HG03378 (cell line): ENCODE measurements at regions not wholly inside any gene's neighbourhood (a gene's known extent, or its start where the extent isn't known, plus 50 kb on each side); places are given as distances from the start of the nearest gene placed in this dataset.

ENCODE experiments used
- ATAC-seq: cut with Tn5 transposase; IDR thresholded peaks from one replicate; pipeline ENCODE4 v1.9.1; 2021; ENCODE audit warnings: mild to moderate bottlenecking, moderate library complexity; ENCODE audit not compliant: unreplicated experiment

- ATAC-seq = no peak
These were observed 501.1 kb downstream of the KDM4C start for GRCh38 chr9:7258688-7259396.

- no peak for ATAC-seq
These were observed 489.2 kb downstream of the KDM4C start for GRCh38 chr9:7246917-7247522.

GRCh38 chr9:7245976-7246580, 488.3 kb downstream of the KDM4C start:
- ATAC-seq = no peak

- ATAC-seq = no peak
These were observed 486.1 kb downstream of the KDM4C start for GRCh38 chr9:7243838-7244237.

DNA sequence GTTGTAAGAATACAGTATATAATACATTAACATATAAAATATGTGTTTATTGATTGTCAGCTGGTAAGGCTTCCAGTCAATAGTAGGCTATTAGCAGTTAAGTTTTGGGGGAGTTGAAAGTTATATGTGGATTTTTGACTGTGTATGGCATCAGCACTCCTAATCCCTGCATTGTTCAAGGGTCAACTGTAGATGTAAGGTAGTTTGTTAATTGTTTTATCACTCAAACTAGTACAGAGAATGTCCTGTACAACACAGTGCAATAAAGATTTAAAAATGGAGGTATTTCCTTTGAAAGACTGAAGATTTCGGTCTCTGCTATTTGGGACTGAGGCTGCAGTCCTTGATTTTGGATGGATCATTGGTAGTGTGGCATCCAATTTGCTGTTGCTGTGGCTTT, 484.4 kb downstream of the KDM4C start:
- no peak for ATAC-seq

DNA sequence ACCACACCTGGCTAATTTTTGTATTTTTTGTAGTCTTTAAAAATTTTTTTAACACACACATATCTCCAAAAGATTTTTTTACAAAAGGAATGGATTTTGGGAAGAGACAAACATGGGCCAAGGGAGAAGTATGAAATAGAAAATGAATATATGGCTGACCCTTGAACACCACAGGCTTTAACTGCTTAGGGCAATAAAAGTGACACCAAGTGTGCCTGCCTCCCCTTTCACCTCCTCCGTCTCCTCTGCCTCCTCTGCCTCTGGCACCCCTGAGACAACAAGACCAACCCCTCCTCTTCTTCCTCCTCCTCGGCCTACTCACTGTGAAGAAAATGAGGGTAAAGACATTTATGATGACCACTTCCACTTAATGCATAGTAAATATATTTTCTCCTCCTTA, 483.9 kb downstream of the KDM4C start:
- ATAC-seq = no peak

GRCh38 chr9:7240569-7241311, 483.0 kb downstream of the KDM4C start:
- ATAC-seq = no peak

GRCh38 chr9:7239708-7240107, 481.9 kb downstream of the KDM4C start:
- ATAC-seq = no peak

- no peak for ATAC-seq
These were observed 480.5 kb downstream of the KDM4C start for GRCh38 chr9:7238247-7238637.

DNA sequence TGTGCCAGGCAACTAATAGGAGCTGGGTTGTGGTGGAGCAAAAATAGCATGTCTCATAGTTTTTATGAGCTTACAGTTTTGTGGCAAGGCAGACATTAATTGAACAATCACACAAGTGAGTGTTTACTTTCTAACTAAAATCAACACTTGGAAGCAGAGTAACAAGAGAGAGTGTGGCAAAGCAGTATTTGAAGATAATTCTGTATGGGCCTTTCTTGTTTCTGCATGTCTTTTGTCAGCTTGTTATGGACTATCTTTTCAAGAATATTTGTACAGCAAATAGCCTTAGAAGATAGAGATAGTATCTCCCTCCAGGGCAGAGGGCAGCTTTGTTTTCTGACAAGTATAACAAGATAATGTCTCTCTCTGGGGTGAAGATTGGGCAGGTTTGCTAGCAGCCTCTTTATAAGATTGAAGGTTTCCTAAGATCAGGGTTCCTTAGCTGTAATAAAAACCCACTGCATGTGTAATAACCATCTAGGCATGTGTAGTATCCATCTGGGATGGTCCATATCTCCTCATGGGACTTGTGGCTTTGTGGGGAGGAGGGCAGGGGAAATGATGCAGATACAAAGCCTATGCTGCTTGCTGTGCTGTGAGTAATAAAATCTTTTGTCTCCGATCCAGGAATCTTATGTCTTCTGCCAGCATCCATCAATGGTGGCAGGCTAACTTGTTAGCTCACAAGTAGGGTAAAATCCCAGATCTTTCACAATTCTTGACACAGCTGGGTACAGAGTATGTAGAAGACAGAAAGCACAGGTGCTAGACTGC, 479.9 kb downstream of the KDM4C start:
- ATAC-seq = no peak

DNA sequence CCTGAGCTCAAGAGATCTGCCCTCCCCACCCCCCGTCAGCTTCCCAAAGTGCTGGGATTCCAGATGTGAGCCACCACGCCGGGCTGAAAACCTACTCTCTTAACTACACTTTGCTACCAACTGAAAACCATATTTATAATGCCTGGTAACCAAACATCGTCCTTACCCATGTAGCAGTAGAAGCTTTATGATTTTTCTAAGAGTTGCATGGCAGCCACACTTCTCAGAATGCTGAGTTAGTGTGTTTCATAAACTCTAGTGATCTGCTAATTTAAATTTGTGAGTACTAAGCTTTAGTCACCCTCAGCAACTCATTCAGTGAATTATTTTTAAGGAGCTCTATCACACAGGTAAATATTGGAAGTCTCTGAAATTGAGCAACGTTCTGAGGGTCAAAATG, 478.4 kb downstream of the KDM4C start:
- ATAC-seq = no peak

DNA sequence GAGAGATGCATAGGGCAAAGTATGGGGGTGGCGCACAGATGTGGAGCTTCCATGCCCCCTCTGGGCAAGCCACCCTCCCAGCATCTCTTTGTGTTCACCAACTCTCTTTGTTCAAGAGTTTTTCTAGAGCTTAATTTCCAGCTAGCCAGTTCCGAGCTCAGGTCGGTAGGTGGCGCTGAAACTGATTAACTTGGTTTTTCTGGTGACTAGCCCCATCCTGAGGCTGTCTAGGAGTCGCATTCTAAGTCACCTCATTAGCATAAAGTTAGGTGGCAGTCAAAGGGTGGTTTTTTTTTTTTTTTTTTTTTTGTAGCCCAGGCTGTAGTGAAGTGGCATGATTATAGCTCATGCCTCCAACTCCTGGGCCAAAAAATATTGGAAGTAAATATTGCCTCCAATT, 476.4 kb downstream of the KDM4C start:
- ATAC-seq = peak; percentile 71

DNA sequence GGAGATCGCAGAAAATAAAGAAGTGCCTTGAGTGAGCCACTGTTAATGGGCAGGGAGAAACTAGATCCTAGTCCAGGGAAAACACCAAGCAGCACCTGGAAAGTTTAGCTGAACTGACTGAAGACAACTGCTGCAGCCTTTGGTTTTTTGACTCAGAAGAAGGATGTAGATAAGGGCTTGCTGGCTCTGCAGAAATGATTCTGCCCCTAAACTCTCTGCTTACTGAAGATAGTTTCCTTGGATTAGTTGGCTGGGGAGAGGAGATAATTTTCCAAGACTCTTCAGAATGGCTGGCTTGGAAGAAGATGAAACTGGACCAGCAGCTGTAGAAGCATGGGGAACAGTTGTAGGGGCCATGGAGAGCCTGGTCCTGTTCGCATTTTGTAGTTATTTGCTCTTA, 471.8 kb downstream of the KDM4C start:
- ATAC-seq = no peak

DNA sequence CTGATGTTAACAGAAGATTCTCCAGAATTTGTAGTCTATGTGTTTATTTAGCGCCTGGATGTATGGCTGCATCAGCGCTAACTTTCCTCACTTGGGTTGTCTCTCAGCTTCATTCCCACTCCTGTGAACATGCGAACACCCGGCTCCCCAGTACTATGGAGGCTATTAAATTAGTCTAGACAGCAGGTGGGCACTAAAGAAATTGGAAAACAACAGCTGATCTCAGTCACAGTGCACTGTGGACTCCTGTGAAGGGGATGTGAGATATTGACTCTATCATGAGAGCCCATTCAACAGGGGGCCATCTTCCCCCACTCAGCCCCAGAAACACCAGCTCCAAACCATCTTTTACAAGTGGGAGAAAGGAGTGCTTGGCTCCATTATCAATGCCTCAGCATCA, 471.0 kb downstream of the KDM4C start:
- no peak for ATAC-seq

- no peak for ATAC-seq
These were observed 470.2 kb downstream of the KDM4C start for GRCh38 chr9:7227951-7228350.

GRCh38 chr9:7226007-7226640, 468.4 kb downstream of the KDM4C start:
- no peak for ATAC-seq
